Mammary epithelial cell (primary cell): ENCODE measurements at regions not wholly inside any gene's neighbourhood (a gene's known extent, or its start where the extent isn't known, plus 50 kb on each side); places are given as distances from the start of the nearest gene placed in this dataset.

ENCODE experiments used
- EZH2 ChIP-seq: IDR thresholded peaks from 2 replicates; pipeline ENCODE4 v1.6.1; 2012; ENCODE audit warnings: low read length, inconsistent platforms, borderline replicate concordance
- TF ChIP-seq, protein P1 (sequence below), 2 donors: IDR thresholded peaks in 1 of 2; conservative IDR thresholded peaks in 1 of 2; 2 replicates each; pipeline ENCODE4 v1.5.1; 2011 to 2012; ENCODE audit warnings: inconsistent platforms in 2 of 2, low read length in 2 of 2, mild to moderate bottlenecking in 2 of 2, control low read depth in 1 of 2, low read depth in 1 of 2; ENCODE audit not compliant: insufficient read depth in 1 of 2; ENCODE audit errors: extremely low read depth in 1 of 2

DNA sequence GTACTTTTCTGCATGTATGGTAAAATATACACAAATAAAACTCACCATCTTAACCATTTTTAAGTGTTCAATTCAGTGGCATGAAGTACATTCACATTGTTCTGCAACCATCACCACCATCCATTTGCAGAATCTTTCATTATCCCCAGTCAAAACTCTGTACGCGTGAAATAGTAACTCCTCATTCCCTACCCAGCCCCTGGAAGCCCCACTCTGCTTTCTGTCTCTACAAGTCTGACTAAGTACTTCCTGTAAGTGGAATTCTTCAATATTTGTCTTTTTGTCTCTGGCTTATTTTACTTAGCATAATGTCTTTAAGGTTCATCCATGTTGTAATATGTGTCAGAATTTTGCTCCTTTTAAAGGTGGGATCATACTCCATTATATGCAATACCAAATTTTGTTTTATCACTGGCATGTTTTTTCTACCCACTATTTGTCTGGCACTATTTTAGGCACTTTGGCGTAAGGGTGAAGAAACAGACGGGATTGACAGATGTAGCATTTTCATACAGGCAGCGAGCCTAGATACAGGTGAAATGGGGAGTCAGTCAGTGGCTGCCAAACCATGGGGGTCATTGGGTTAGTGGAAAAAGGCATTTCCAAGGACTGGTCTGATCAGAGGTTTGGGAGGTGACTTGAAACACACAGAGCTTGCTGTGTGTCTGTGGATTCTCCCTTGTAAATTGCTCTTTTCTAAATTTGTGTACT is 163.2 kb upstream of the MYCN start:
- TF ChIP-seq, protein P1, sequence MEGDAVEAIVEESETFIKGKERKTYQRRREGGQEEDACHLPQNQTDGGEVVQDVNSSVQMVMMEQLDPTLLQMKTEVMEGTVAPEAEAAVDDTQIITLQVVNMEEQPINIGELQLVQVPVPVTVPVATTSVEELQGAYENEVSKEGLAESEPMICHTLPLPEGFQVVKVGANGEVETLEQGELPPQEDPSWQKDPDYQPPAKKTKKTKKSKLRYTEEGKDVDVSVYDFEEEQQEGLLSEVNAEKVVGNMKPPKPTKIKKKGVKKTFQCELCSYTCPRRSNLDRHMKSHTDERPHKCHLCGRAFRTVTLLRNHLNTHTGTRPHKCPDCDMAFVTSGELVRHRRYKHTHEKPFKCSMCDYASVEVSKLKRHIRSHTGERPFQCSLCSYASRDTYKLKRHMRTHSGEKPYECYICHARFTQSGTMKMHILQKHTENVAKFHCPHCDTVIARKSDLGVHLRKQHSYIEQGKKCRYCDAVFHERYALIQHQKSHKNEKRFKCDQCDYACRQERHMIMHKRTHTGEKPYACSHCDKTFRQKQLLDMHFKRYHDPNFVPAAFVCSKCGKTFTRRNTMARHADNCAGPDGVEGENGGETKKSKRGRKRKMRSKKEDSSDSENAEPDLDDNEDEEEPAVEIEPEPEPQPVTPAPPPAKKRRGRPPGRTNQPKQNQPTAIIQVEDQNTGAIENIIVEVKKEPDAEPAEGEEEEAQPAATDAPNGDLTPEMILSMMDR (conservative IDR thresholded peaks at IDR 0.05 in 1 of 2, IDR thresholded peaks at IDR 0.05 in 1 of 2; ENCODE audit: extremely low read depth in 1 of 2, insufficient read depth in 1 of 2, low read depth in 1 of 2, low read length in 2 of 2): no peak
- TF ChIP-seq EZH2: no peak
